SK-N-SH treated with all-trans-retinoic acid at 6 μM for 48 hours (cell line): ENCODE measurements at regions not wholly inside any gene's neighbourhood (a gene's known extent, or its start where the extent isn't known, plus 50 kb on each side); places are given as distances from the start of the nearest gene placed in this dataset.

Experiments
- ARNTL ChIP-seq: fragments of 450-650 bp; formaldehyde crosslinking; IDR thresholded peaks from 2 replicates; pipeline ENCODE4 v1.5.0; 2020; ENCODE audit warnings: low read depth, mild to moderate bottlenecking, moderate library complexity, borderline replicate concordance
- TF ChIP-seq, protein P1 (sequence below): fragments of 250-450 bp; sonication (Bioruptor Pico); IDR thresholded peaks from 2 replicates; pipeline ENCODE4 v1.5.1; 2020; ENCODE audit warnings: low read depth, mild to moderate bottlenecking, moderate library complexity

DNA sequence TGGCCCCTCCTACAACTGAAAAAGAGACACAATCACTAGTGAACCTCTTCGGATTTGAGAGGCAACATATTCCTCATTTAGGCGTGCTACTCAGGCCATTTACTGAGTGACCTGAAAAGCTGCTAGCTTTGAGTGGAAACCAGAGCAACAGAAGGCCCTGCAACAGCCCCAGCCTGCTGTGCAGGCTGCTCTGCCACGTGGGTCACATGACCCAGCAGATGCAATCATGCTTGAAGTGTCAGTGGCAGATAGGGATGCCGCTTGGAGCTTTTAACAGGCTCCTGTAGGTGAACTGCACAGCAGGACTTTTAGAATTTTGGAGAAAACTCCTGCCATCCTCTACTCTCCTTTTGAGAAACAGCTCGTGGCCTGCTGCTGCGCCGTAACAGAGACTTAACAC, 578.6 kb upstream of the RAB6C start:
- TF ChIP-seq, protein P1, sequence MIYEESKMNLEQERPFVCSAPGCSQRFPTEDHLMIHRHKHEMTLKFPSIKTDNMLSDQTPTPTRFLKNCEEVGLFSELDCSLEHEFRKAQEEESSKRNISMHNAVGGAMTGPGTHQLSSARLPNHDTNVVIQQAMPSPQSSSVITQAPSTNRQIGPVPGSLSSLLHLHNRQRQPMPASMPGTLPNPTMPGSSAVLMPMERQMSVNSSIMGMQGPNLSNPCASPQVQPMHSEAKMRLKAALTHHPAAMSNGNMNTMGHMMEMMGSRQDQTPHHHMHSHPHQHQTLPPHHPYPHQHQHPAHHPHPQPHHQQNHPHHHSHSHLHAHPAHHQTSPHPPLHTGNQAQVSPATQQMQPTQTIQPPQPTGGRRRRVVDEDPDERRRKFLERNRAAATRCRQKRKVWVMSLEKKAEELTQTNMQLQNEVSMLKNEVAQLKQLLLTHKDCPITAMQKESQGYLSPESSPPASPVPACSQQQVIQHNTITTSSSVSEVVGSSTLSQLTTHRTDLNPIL (CRISPR knock-in tag), result no peak
- TF ChIP-seq ARNTL (CRISPR knock-in tag), result no peak
